NCI-H1930 (cell line): ENCODE measurements at regions not wholly inside any gene's neighbourhood (a gene's known extent, or its start where the extent isn't known, plus 50 kb on each side); places are given as distances from the start of the nearest gene placed in this dataset.
"Not testable (repeated sequence)": the region's sequence is repeated elsewhere in the genome, so short reads cannot be mapped to it uniquely, and the experiment has no call there.

Experiments used
- DNase-seq, 2 experiments: peaks; one replicate each; lab custom pipeline; 2025; lab: John Stamatoyannopoulos, UW

DNA sequence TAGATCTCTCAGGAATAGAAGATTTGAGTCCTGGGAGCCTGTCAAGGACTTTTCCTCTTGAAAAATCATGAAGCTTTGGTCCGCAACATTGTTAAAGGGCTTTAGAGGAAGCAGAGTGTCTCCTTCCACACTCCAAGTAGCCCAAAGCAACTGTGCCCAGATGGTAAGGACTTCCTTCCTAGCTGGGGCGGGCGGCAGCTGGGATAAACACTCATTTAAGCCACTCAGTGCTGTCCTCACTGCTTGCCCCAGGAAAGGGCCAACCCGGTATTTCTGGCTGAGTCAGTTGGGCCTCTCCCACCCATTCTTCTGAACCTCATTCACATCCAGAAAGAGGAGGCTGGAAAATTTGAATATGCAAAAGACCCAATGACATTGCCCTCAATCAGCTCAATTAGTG lies 144.3 kb downstream of the CHIC2 start:
- no peak for DNase-seq

GRCh38 chr4:53919535-53919934 lies 144.9 kb downstream of the CHIC2 start:
- DNase-seq, result no peak

DNA sequence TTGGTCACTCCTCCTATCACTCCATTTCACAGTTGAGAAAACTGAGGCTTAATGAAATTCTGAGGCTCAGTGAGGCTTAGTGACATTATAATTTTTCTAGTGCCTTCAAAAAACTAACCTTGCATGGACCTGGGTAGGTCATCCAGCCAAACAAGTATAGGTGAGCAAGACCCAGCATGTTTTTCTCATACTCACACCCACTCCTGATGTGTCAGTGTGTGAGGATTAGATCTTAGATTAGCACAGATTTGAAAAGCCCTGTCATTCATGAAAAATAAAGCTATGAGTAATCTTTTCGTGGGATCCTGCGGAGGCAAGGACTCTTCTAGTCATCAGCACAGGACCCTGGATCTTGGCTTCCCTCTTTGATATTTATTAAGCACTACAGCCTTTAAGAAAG lies 146.7 kb downstream of the CHIC2 start:
- DNase-seq, result no peak

- DNase-seq, result no peak
These were observed 147.9 kb downstream of the CHIC2 start for GRCh38 chr4:53916431-53916889.

GRCh38 chr4:53914313-53915016 lies 149.9 kb downstream of the CHIC2 start:
- DNase-seq, result no peak

- no peak for DNase-seq
These were observed 150.6 kb downstream of the CHIC2 start for GRCh38 chr4:53913771-53914170.

DNA sequence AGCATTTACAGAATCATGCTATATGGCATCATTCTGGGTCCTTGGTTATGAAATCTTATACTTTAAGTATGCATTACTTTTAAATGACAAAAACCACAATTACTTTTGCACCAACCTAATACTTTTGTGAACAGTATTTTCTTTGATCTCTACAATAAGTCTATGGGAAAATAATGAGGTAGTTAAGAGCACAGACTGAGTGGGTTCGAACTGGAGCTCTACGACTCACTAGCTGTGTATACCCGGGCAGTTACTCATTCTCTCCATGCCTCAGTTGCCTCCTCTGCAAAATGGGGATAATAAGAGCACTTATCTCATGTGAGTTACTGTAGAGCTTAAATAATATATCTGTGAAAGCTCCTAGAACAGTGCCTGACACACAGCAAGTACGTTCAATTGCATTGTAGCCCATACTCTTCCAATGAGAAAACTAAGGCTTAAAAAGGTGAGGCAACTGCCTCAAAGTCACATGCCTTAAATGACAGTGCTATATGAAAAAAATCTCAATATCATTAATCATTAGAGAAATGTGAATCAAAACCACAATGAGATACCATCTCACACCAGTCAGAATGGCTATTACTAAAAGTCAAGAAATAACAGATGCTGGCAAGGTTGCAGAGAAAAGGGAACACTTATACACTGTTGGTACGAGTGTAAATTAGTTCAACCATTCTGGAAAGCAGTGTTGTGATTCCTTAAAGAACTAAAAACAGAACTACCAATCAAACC lies 151.5 kb downstream of the CHIC2 start:
- no peak for DNase-seq

GRCh38 chr4:53908661-53909078 lies 155.7 kb downstream of the CHIC2 start:
- peak; percentile 85 to 89 for DNase-seq

DNA sequence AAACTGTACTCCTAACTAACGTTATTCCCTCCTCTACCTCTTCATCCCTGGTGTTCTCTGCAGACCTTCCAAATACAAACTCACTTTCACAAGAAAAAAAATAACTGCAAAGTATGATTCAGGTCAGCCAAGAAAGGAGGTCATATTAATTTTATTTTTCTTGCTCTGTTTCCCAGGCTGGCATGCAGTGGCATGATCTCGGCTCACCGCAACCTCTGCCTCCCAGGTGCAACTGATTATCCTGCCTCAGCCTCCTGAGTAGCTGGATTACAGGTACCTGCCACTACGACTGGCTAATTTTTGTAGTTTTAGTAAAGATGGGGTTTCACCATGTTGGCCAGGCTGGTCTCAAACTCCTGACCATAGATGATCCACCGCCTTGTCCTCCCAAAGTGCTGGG lies 156.6 kb downstream of the CHIC2 start:
- no peak for DNase-seq

DNA sequence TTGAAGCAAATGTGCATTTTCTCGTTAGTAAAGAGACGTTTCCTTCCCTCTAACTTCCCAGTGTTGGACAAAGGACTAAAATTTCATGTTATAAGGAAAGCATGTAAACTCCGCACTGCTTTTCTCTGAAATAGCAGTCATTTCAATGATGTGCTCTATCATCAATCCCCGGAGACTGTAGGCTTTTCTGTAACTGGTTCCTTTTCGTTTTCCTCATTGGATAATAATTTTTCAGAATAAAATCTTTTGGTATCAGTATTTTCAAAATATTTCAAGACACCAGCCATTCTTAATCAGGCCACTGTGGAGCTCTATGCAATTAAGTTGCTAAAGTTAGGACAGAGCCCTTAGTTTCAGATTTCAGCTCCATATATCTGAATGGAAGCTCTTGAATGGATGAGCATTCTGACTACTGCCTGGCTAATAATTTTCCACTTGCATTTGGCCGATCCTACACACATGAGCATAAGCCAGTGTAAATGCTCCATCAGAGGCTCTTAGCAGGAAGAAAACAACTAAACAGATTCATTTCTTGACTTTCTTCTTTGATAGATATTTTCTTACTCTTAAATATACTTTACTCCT lies 157.7 kb downstream of the CHIC2 start:
- DNase-seq, result no peak

GRCh38 chr4:53905941-53906377 lies 158.4 kb downstream of the CHIC2 start:
- DNase-seq, result peak; percentile 75 to 78

DNA sequence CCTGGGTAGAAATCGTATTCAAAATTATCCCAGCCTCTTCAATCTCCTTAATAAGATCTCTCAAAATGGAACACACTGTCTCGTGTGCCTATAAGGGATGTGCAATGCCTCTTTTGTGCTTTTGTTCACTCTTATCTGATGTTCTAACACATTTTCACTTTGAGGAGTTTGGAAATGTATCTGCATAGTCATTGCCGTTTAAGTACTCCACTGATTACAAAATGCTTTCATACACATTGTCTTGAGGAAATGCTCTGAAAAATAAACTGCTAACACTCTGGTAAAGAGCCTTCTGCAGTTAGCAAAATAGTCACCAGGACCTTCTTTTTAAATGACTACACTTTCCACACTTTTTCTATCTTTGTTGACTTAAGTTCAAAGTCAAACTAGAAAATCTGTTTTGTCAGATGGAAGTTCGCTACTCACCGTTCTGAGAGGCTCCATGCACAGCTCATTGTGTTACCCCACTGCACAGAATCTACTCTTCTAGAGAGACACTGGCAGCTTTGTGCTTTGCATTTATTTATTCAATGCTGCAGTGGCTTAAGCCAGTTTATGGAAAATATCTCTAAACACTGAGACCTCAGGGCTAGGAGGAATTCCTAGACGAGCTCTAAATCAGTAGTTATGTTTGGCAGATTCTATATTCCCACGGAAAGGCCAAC lies 159.0 kb downstream of the CHIC2 start:
- DNase-seq, result no peak

DNA sequence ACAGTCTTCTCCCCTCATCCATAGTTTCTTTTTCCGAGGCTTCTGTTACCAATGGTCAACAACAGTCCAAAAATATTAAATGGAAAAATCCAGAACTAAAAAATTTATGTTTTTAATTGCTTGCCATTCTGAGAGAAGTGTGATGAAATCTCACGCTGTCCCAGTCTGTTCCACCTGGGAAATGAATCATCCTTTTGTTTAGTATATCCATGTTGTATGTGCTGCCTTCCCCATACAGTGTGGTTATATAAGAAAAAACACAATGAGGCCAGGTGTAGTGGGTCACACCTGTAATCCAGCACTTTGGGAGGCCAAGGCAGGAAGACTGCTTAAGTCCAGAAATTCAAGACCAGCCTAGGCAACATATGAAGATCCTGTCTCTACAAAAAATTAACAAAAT lies 161.6 kb downstream of the CHIC2 start:
- DNase-seq, result no peak

DNA sequence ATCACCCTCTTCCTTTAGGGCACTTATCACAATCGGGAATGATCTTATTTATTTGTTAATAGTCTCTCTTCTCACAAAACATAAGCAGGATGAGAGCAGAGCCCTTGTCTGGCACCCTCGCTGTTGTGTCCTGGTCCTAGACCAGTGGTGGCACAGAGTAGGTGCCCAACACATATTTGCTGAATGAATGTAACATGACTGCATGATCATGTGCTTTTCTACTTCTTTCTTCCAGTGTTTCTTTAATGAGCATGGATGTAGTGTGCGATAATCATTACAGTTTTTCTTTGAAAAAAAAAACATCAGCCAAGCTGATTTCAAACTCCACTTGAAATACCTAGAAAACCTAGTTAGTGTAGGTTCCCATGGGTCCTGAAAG lies 164.1 kb downstream of the CHIC2 start:
- no peak for DNase-seq

- DNase-seq, result no peak
These were observed 164.7 kb downstream of the CHIC2 start for GRCh38 chr4:53899586-53900270.

DNA sequence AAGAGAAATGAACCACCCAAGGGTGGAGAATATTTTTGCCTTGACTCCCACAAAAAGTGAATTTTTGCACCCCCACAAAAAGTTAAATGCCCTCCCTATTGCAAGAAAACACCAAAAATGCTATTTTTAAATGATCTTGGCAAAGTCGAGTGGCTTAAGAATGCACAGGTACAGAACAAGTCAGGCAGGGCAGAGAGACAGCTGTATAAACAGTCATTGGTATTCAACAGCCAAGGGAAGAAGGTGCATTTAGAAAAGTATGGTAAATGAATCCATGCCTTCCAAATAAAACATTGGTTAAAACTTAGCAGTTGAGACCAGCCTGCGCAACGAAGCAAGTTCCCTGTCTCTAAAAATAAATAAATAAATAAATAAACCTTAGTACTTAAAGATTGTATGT lies 169.3 kb downstream of the CHIC2 start:
- DNase-seq, result no peak

DNA sequence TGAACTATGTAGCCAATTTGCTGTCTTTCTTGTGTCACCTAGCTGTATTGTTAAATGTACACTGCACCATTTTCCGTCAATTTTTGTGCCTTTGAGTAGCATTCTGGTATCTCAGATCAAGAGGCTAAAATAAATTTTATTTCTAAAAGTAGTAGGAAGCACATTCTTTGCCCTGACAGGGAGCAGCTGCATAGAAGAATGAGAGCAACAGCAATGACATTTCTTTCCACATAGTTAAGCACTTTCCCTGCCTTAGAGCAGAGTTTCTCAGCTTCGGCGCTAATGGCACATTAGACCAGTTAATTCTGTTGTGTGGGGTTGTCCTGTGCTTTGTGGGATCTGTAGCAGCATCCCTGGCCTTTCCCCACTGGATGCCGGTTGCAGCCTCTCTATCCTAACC lies 173.9 kb downstream of the CHIC2 start:
- DNase-seq, result no peak

- no peak for DNase-seq
These were observed 174.9 kb downstream of the CHIC2 start for GRCh38 chr4:53889326-53890055.

DNA sequence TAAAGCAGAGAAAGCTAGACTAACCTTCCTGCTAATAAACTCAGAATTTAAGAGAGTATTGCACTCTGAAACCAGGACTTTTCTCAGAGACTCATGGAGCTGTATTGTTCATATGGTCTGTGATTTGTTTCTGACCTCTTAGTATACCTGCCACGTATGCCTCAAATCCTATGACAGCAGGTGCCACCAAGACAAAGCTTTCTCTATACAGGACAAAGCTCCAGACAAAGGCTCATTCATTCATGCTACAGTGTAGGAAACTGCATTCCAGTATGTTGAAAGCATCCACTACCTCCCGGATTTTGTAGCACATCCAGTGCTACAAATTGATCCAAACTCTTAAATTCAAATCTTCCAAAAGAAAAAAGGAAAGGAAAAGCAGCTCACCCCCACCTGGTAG lies 178.3 kb downstream of the CHIC2 start:
- no peak for DNase-seq

DNA sequence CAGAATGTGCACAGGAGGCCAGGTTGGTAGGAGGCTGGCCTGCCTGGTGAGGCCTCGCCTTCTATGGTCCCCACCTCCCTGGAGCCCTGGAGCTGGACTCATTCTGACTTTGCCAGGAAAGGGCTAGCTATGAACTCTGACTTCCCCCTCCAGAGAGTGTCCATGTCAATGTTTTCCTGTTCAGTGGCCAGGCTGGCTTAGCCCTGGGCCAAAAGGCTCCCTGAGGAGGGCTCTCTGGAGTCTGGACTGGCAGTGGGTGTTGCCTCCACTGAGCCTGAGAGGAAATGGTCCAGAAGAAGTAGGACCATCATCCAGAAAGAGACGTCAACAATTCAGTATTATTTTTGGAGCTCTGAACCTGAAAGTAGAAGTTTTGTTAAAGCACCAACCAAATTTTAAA lies 178.7 kb downstream of the CHIC2 start:
- DNase-seq, result no peak

DNA sequence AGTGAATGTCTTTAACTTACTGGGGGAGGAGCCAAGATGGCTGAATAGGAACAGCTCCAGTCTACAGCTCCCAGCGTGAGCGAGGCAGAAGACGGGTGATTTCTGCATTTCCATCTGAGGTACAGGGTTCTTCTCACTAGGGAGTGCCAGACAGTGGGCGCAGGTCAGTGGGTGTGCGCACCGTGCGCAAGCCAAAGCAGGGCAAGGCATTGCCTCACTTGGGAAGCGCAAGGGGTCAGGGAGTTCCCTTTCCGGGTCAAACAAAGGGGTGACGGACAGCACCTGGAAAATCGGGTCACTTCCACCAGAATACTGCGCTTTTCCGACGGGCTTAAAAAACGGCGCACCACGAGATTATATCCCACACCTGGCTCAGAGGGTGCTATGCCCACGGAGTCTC lies 187.3 kb downstream of the CHIC2 start:
- not testable (repeated sequence) for DNase-seq
